ACC112 (cell line): ENCODE measurements at regions not wholly inside any gene's neighbourhood (a gene's known extent, or its start where the extent isn't known, plus 50 kb on each side); places are given as distances from the start of the nearest gene placed in this dataset.

Experiments
- H2AFZ ChIP-seq: fragments of 200-600 bp; sonication (generic); one replicate; pipeline ENCODE4 v1.6.0; 2017; ENCODE audit warnings: antibody characterized with exemption, low read length; ENCODE audit not compliant: unreplicated experiment
- H3K27ac ChIP-seq: fragments of 200-600 bp; sonication (generic); 2 replicates; pipeline ENCODE4 v1.5.1; 2014; ENCODE audit warnings: low read depth, mild to moderate bottlenecking, antibody characterized with exemption, low read length, moderate library complexity
- H3K27me3 ChIP-seq: fragments of 200-600 bp; sonication (generic); 2 replicates; pipeline ENCODE4 v1.6.1; 2014; ENCODE audit warnings: mild to moderate bottlenecking, antibody characterized with exemption, low read length, moderate library complexity, mixed read lengths; ENCODE audit not compliant: insufficient read depth
- H3K36me3 ChIP-seq: fragments of 200-600 bp; sonication (generic); 2 replicates; pipeline ENCODE4 v1.6.1; 2016; ENCODE audit warnings: mild to moderate bottlenecking, antibody characterized with exemption, low read length, moderate library complexity, mixed read lengths; ENCODE audit not compliant: insufficient read depth
- H3K4me1 ChIP-seq: fragments of 200-600 bp; sonication (generic); one replicate; pipeline ENCODE4 v1.6.1; 2016; ENCODE audit warnings: low read length, mixed read lengths; ENCODE audit not compliant: insufficient read depth, unreplicated experiment, control insufficient read depth
- H3K4me3 ChIP-seq: fragments of 200-600 bp; sonication (generic); 2 replicates; pipeline ENCODE4 v1.5.1; 2014; ENCODE audit warnings: mild to moderate bottlenecking, low read depth, low read length
- H3K79me2 ChIP-seq: fragments of 200-600 bp; sonication (generic); one replicate; pipeline ENCODE4 v1.6.0; 2016; ENCODE audit warnings: low read length; ENCODE audit not compliant: control insufficient read depth, unreplicated experiment, insufficient read depth

GRCh38 chr12:125519026-125519651 lies 453.9 kb downstream of the AACS start:
- Histone ChIP-seq H3K27me3 (no peaks in the 10 kb centered on the region), H2AFZ (no peak overlapping the region), H3K27ac (no peak overlapping the region), H3K79me2 (no peaks in the 10 kb centered on the region), H3K4me3 (no peak overlapping the region), H3K4me1 (no peaks in the 10 kb centered on the region), H3K36me3 (no peaks in the 10 kb centered on the region)

- no peak overlapping the region for H3K4me3 ChIP-seq
- no peaks in the 10 kb centered on the region for H3K79me2 ChIP-seq
- no peaks in the 10 kb centered on the region for H3K36me3 ChIP-seq
- no peaks in the 10 kb centered on the region for H3K27me3 ChIP-seq
- H3K27ac ChIP-seq = no peak overlapping the region
- H3K4me1 ChIP-seq = no peaks in the 10 kb centered on the region
- H2AFZ ChIP-seq = no peak overlapping the region
These were observed 460.6 kb downstream of the AACS start for GRCh38 chr12:125525879-125526278.

DNA sequence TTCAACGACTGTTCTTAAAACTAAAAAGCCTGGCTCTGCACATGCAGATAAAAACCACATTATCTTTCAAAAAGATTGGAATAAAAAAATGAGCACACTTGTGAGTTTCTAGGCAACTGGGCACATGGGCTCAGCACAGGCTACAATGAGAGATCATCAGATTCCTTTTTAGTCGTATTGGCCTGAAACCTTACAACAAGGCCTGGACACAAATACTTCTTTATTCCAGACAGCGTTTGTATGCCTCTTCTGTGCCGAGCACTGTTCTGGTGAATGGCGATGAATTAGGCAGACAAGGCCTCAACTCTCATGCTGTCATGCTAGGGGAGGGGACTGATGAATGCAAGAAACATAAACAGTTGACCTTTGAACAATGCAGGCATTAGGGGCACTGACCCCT lies 463.0 kb downstream of the AACS start:
- no peak overlapping the region for H3K27ac ChIP-seq
- no peaks in the 10 kb centered on the region for H3K36me3 ChIP-seq
- no peak overlapping the region for H2AFZ ChIP-seq
- H3K4me1 ChIP-seq = no peaks in the 10 kb centered on the region
- H3K27me3 ChIP-seq = no peaks in the 10 kb centered on the region
- no peaks in the 10 kb centered on the region for H3K79me2 ChIP-seq
- H3K4me3 ChIP-seq = no peak overlapping the region

DNA sequence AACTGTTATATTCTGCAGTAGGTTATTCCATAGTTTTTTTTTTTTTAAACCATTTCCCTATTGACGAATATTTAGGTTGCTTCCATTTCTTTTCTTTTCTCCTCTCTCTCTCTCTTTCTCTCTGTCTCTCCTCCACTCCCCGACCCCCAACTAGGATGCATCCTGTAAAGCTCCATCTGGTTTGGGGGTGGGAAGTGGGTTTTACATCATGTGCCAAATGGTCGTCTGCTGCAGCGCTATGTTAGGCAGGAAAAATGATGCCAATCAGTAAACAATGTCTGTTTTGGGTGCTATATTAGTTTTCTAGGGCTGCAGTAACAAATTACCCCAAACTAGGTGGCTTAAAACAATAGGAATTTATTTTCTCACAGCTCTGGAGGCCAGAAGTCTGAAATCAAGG lies 465.0 kb downstream of the AACS start:
- no peak overlapping the region for H3K27ac ChIP-seq
- H3K27me3 ChIP-seq = no peaks in the 10 kb centered on the region

GRCh38 chr12:125530876-125531275 lies 465.6 kb downstream of the AACS start:
- no peaks in the 10 kb centered on the region for H3K36me3 ChIP-seq
- no peak overlapping the region for H2AFZ ChIP-seq
- no peaks in the 10 kb centered on the region for H3K27me3 ChIP-seq
- no peaks in the 10 kb centered on the region for H3K4me1 ChIP-seq
- H3K79me2 ChIP-seq = no peaks in the 10 kb centered on the region
- no peak overlapping the region for H3K27ac ChIP-seq
- H3K4me3 ChIP-seq = no peak overlapping the region

More for the DNA sequence above, 465.0 kb downstream of the AACS start:
- no peaks in the 10 kb centered on the region for H3K79me2 ChIP-seq
- H3K36me3 ChIP-seq = no peaks in the 10 kb centered on the region
- no peak overlapping the region for H2AFZ ChIP-seq
- no peak overlapping the region for H3K4me3 ChIP-seq
- H3K4me1 ChIP-seq = no peaks in the 10 kb centered on the region

- H3K4me3 ChIP-seq = no peak overlapping the region
- no peaks in the 10 kb centered on the region for H3K79me2 ChIP-seq
- no peaks in the 10 kb centered on the region for H3K27me3 ChIP-seq
- no peak overlapping the region for H3K27ac ChIP-seq
- H3K4me1 ChIP-seq = no peaks in the 10 kb centered on the region
- H3K36me3 ChIP-seq = no peaks in the 10 kb centered on the region
- no peak overlapping the region for H2AFZ ChIP-seq
These were observed 466.3 kb downstream of the AACS start for GRCh38 chr12:125531574-125531973.

- no peak overlapping the region for H3K27ac ChIP-seq
- peak overlapping the region; percentile 10 for H2AFZ ChIP-seq
- H3K4me3 ChIP-seq = no peak overlapping the region
- H3K27me3 ChIP-seq = no peaks in the 10 kb centered on the region
- H3K36me3 ChIP-seq = no peaks in the 10 kb centered on the region
- H3K4me1 ChIP-seq = no peaks in the 10 kb centered on the region
- no peaks in the 10 kb centered on the region for H3K79me2 ChIP-seq
These were observed 468.3 kb downstream of the AACS start for GRCh38 chr12:125533434-125534029.

GRCh38 chr12:125538401-125539199 lies 473.4 kb downstream of the AACS start:
- Histone ChIP-seq H3K4me3 (no peak overlapping the region), H3K79me2 (no peaks in the 10 kb centered on the region), H2AFZ (no peak overlapping the region), H3K4me1 (no peaks in the 10 kb centered on the region), H3K27ac (no peak overlapping the region), H3K36me3 (no peaks in the 10 kb centered on the region), H3K27me3 (no peaks in the 10 kb centered on the region)

GRCh38 chr12:125540580-125541204 lies 475.5 kb downstream of the AACS start:
- H3K79me2 ChIP-seq = no peaks in the 10 kb centered on the region

DNA sequence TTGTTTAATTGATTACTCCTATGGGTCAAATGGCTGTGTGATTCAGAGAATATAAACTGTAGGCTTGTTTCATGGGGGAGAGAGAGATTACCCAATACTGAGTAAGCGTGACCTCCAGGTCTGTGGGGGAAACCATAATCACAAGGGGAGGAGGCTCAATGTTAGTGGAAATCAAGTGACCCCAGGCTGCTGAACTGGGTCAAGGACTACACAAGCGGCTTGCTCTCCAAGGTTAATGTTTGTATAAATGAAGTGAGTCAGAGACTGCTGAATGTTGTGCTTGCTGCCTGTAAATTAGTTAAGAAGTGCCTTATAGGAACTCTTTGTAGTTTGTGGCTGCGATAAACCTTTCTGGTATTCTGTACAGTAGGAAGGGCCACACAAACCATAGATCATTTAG lies 479.7 kb downstream of the AACS start:
- Histone ChIP-seq H3K27ac (no peak overlapping the region), H3K4me3 (no peak overlapping the region), H3K79me2 (no peaks in the 10 kb centered on the region), H2AFZ (no peak overlapping the region), H3K36me3 (no peaks in the 10 kb centered on the region), H3K27me3 (no peaks in the 10 kb centered on the region), H3K4me1 (no peaks in the 10 kb centered on the region)

More at GRCh38 chr12:125540580-125541204, 475.5 kb downstream of the AACS start:
- Histone ChIP-seq H3K4me1 (no peaks in the 10 kb centered on the region), H3K4me3 (no peak overlapping the region), H3K27ac (no peak overlapping the region), H3K27me3 (no peaks in the 10 kb centered on the region), H2AFZ (no peak overlapping the region), H3K36me3 (no peaks in the 10 kb centered on the region)
